Rectal smooth muscle tissue (tissue), 1 donor: ENCODE measurements at regions not wholly inside any gene's neighbourhood (a gene's known extent, or its start where the extent isn't known, plus 50 kb on each side); places are given as distances from the start of the nearest gene placed in this dataset.
"Not testable (repeated sequence)": the region's sequence is repeated elsewhere in the genome, so short reads cannot be mapped to it uniquely, and the experiment has no call there.

Experiments used
- H3K27ac ChIP-seq: one replicate; pipeline ENCODE4 v1.7.0; 2013; ENCODE audit warnings: low read depth, low read length, inconsistent platforms
- H3K27me3 ChIP-seq: one replicate; pipeline ENCODE4 v1.7.0; 2013; ENCODE audit warnings: low read length; ENCODE audit not compliant: control insufficient read depth, insufficient read depth
- H3K36me3 ChIP-seq: one replicate; pipeline ENCODE4 v1.7.0; 2013; ENCODE audit warnings: low read length; ENCODE audit not compliant: control insufficient read depth, insufficient read depth
- H3K4me1 ChIP-seq: one replicate; pipeline ENCODE4 v1.7.0; 2013; ENCODE audit warnings: low read length; ENCODE audit not compliant: control insufficient read depth, insufficient read depth
- H3K4me3 ChIP-seq: one replicate; pipeline ENCODE4 v1.7.0; 2013; ENCODE audit warnings: low read length
- H3K9ac ChIP-seq: one replicate; pipeline ENCODE4 v1.7.0; 2013; ENCODE audit warnings: low read length

GRCh38 chr2:120536141-120536540 is 190.2 kb downstream of the INHBB start:
- H3K27me3 ChIP-seq = no peaks in the 10 kb centered on the region
- H3K36me3 ChIP-seq = no peaks in the 10 kb centered on the region
- H3K9ac ChIP-seq = no peak overlapping the region
- no peak overlapping the region for H3K27ac ChIP-seq
- H3K4me3 ChIP-seq = no peak overlapping the region
- no peaks in the 10 kb centered on the region for H3K4me1 ChIP-seq

- Histone ChIP-seq H3K36me3 (no peaks in the 10 kb centered on the region), H3K4me3 (no peak overlapping the region), H3K9ac (no peak overlapping the region), H3K27me3 (no peaks in the 10 kb centered on the region), H3K4me1 (no peaks in the 10 kb centered on the region), H3K27ac (no peak overlapping the region)
These were observed 192.9 kb downstream of the INHBB start for GRCh38 chr2:120538691-120539423.

GRCh38 chr2:120539424-120539936 is 193.5 kb downstream of the INHBB start:
- H3K27ac ChIP-seq = no peak overlapping the region
- H3K36me3 ChIP-seq = no peaks in the 10 kb centered on the region
- no peaks in the 10 kb centered on the region for H3K27me3 ChIP-seq
- no peaks in the 10 kb centered on the region for H3K4me1 ChIP-seq
- H3K9ac ChIP-seq = no peak overlapping the region
- H3K4me3 ChIP-seq = no peak overlapping the region

GRCh38 chr2:120539937-120540718 is 194.2 kb downstream of the INHBB start:
- no peak overlapping the region for H3K9ac ChIP-seq
- no peaks in the 10 kb centered on the region for H3K4me1 ChIP-seq
- no peak overlapping the region for H3K4me3 ChIP-seq
- H3K27me3 ChIP-seq = no peaks in the 10 kb centered on the region
- H3K36me3 ChIP-seq = no peaks in the 10 kb centered on the region
- no peak overlapping the region for H3K27ac ChIP-seq

- Histone ChIP-seq H3K4me3 (no peak overlapping the region), H3K27me3 (no peaks in the 10 kb centered on the region), H3K9ac (no peak overlapping the region), H3K4me1 (no peaks in the 10 kb centered on the region), H3K27ac (no peak overlapping the region), H3K36me3 (no peaks in the 10 kb centered on the region)
These were observed 194.7 kb upstream of the GLI2 start for GRCh38 chr2:120540719-120541552.

GRCh38 chr2:120541553-120541932 is 194.1 kb upstream of the GLI2 start:
- H3K4me1 ChIP-seq = no peaks in the 10 kb centered on the region
- no peaks in the 10 kb centered on the region for H3K27me3 ChIP-seq
- no peaks in the 10 kb centered on the region for H3K36me3 ChIP-seq
- H3K9ac ChIP-seq = no peak overlapping the region
- H3K4me3 ChIP-seq = no peak overlapping the region
- no peak overlapping the region for H3K27ac ChIP-seq

GRCh38 chr2:120541972-120542670 is 193.5 kb upstream of the GLI2 start:
- Histone ChIP-seq H3K4me1 (no peaks in the 10 kb centered on the region), H3K27ac (no peak overlapping the region), H3K27me3 (no peaks in the 10 kb centered on the region), H3K9ac (no peak overlapping the region), H3K4me3 (no peak overlapping the region), H3K36me3 (no peaks in the 10 kb centered on the region)

GRCh38 chr2:120542911-120543527 is 192.6 kb upstream of the GLI2 start:
- no peaks in the 10 kb centered on the region for H3K27me3 ChIP-seq
- H3K27ac ChIP-seq = no peak overlapping the region
- no peak overlapping the region for H3K9ac ChIP-seq
- no peaks in the 10 kb centered on the region for H3K36me3 ChIP-seq
- H3K4me3 ChIP-seq = no peak overlapping the region
- no peaks in the 10 kb centered on the region for H3K4me1 ChIP-seq

GRCh38 chr2:120543899-120544298 is 191.8 kb upstream of the GLI2 start:
- no peak overlapping the region for H3K27ac ChIP-seq
- no peak overlapping the region for H3K4me3 ChIP-seq
- no peaks in the 10 kb centered on the region for H3K27me3 ChIP-seq
- H3K9ac ChIP-seq = no peak overlapping the region
- no peaks in the 10 kb centered on the region for H3K36me3 ChIP-seq
- H3K4me1 ChIP-seq = no peaks in the 10 kb centered on the region

GRCh38 chr2:120544522-120544921 is 191.1 kb upstream of the GLI2 start:
- Histone ChIP-seq H3K4me1 (no peaks in the 10 kb centered on the region), H3K27me3 (no peaks in the 10 kb centered on the region), H3K4me3 (no peak overlapping the region), H3K9ac (no peak overlapping the region), H3K27ac (no peak overlapping the region), H3K36me3 (no peaks in the 10 kb centered on the region)

GRCh38 chr2:120545007-120545406 is 190.7 kb upstream of the GLI2 start:
- H3K9ac ChIP-seq, H3K36me3 ChIP-seq, H3K27ac ChIP-seq, H3K27me3 ChIP-seq, H3K4me3 ChIP-seq, H3K4me1 ChIP-seq: not testable (repeated sequence)
